ENCODE measurements at regions not wholly inside any gene's neighbourhood (a gene's known extent, or its start where the extent isn't known, plus 50 kb on each side); places are given as distances from the start of the nearest gene placed in this dataset.

- no peak overlapping the region for H3K4me3 ChIP-seq (ENCODE audit: low read length)
- H3K27ac ChIP-seq (ENCODE audit: low read depth, low read length), result no peak overlapping the region
- no peak overlapping the region for H3K9ac ChIP-seq (ENCODE audit: low read length)
- H3K27me3 ChIP-seq (ENCODE audit: control insufficient read depth, insufficient read depth, low read length), result no peaks in the 10 kb centered on the region
- no peaks in the 10 kb centered on the region for H3K4me1 ChIP-seq (ENCODE audit: control insufficient read depth, insufficient read depth, low read length)
- H3K36me3 ChIP-seq (ENCODE audit: control insufficient read depth, insufficient read depth, low read length), result no peaks in the 10 kb centered on the region
Observed at GRCh38 chr7:41633690-41634089, 69.2 kb downstream of the INHBA start.

GRCh38 chr7:41630741-41631140 is 72.1 kb downstream of the INHBA start:
- Histone ChIP-seq H3K27ac (ENCODE audit: low read depth, low read length) (no peak overlapping the region), H3K4me3 (ENCODE audit: low read length) (no peak overlapping the region), H3K4me1 (ENCODE audit: control insufficient read depth, insufficient read depth, low read length) (no peaks in the 10 kb centered on the region), H3K27me3 (ENCODE audit: control insufficient read depth, insufficient read depth, low read length) (no peaks in the 10 kb centered on the region), H3K9ac (ENCODE audit: low read length) (no peak overlapping the region), H3K36me3 (ENCODE audit: control insufficient read depth, insufficient read depth, low read length) (no peaks in the 10 kb centered on the region)

GRCh38 chr7:41629711-41630111 is 73.2 kb downstream of the INHBA start:
- Histone ChIP-seq H3K27ac (ENCODE audit: low read depth, low read length) (no peak overlapping the region), H3K4me3 (ENCODE audit: low read length) (no peak overlapping the region), H3K27me3 (ENCODE audit: control insufficient read depth, insufficient read depth, low read length) (no peaks in the 10 kb centered on the region), H3K4me1 (ENCODE audit: control insufficient read depth, insufficient read depth, low read length) (no peaks in the 10 kb centered on the region), H3K36me3 (ENCODE audit: control insufficient read depth, insufficient read depth, low read length) (no peaks in the 10 kb centered on the region), H3K9ac (ENCODE audit: low read length) (no peak overlapping the region)

GRCh38 chr7:41628901-41629300 is 74.0 kb downstream of the INHBA start:
- H3K9ac ChIP-seq (ENCODE audit: low read length), result no peak overlapping the region
- H3K4me1 ChIP-seq (ENCODE audit: control insufficient read depth, insufficient read depth, low read length), result no peaks in the 10 kb centered on the region
- H3K4me3 ChIP-seq (ENCODE audit: low read length), result no peak overlapping the region
- H3K36me3 ChIP-seq (ENCODE audit: control insufficient read depth, insufficient read depth, low read length), result no peaks in the 10 kb centered on the region
- no peaks in the 10 kb centered on the region for H3K27me3 ChIP-seq (ENCODE audit: control insufficient read depth, insufficient read depth, low read length)
- H3K27ac ChIP-seq (ENCODE audit: low read depth, low read length), result no peak overlapping the region

GRCh38 chr7:41627645-41628298 is 75.1 kb downstream of the INHBA start:
- Histone ChIP-seq H3K36me3 (ENCODE audit: control insufficient read depth, insufficient read depth, low read length) (no peaks in the 10 kb centered on the region), H3K27ac (ENCODE audit: low read depth, low read length) (no peak overlapping the region), H3K4me1 (ENCODE audit: control insufficient read depth, insufficient read depth, low read length) (no peaks in the 10 kb centered on the region), H3K4me3 (ENCODE audit: low read length) (no peak overlapping the region), H3K27me3 (ENCODE audit: control insufficient read depth, insufficient read depth, low read length) (no peaks in the 10 kb centered on the region), H3K9ac (ENCODE audit: low read length) (no peak overlapping the region)

GRCh38 chr7:41624818-41625217 is 78.1 kb downstream of the INHBA start:
- Histone ChIP-seq H3K27ac (ENCODE audit: low read depth, low read length) (no peak overlapping the region), H3K27me3 (ENCODE audit: control insufficient read depth, insufficient read depth, low read length) (no peaks in the 10 kb centered on the region), H3K9ac (ENCODE audit: low read length) (no peak overlapping the region), H3K4me1 (ENCODE audit: control insufficient read depth, insufficient read depth, low read length) (no peaks in the 10 kb centered on the region), H3K4me3 (ENCODE audit: low read length) (no peak overlapping the region), H3K36me3 (ENCODE audit: control insufficient read depth, insufficient read depth, low read length) (no peaks in the 10 kb centered on the region)

GRCh38 chr7:41621953-41622831 is 80.7 kb downstream of the INHBA start:
- Histone ChIP-seq H3K27ac (ENCODE audit: low read depth, low read length) (no peak overlapping the region), H3K4me1 (ENCODE audit: control insufficient read depth, insufficient read depth, low read length) (no peaks in the 10 kb centered on the region), H3K27me3 (ENCODE audit: control insufficient read depth, insufficient read depth, low read length) (no peaks in the 10 kb centered on the region), H3K36me3 (ENCODE audit: control insufficient read depth, insufficient read depth, low read length) (no peaks in the 10 kb centered on the region), H3K9ac (ENCODE audit: low read length) (no peak overlapping the region), H3K4me3 (ENCODE audit: low read length) (no peak overlapping the region)

- Histone ChIP-seq H3K27me3 (ENCODE audit: control insufficient read depth, insufficient read depth, low read length) (no peaks in the 10 kb centered on the region), H3K4me1 (ENCODE audit: control insufficient read depth, insufficient read depth, low read length) (no peaks in the 10 kb centered on the region), H3K4me3 (ENCODE audit: low read length) (no peak overlapping the region), H3K27ac (ENCODE audit: low read depth, low read length) (no peak overlapping the region), H3K36me3 (ENCODE audit: control insufficient read depth, insufficient read depth, low read length) (no peaks in the 10 kb centered on the region), H3K9ac (ENCODE audit: low read length) (no peak overlapping the region)
Observed at GRCh38 chr7:41617987-41618386, 84.9 kb downstream of the INHBA start.

GRCh38 chr7:41612798-41613197 is 90.1 kb downstream of the INHBA start:
- no peak overlapping the region for H3K4me3 ChIP-seq (ENCODE audit: low read length)
- H3K27ac ChIP-seq (ENCODE audit: low read depth, low read length), result no peak overlapping the region
- H3K36me3 ChIP-seq (ENCODE audit: control insufficient read depth, insufficient read depth, low read length), result no peaks in the 10 kb centered on the region
- no peaks in the 10 kb centered on the region for H3K27me3 ChIP-seq (ENCODE audit: control insufficient read depth, insufficient read depth, low read length)
- no peaks in the 10 kb centered on the region for H3K4me1 ChIP-seq (ENCODE audit: control insufficient read depth, insufficient read depth, low read length)
- no peak overlapping the region for H3K9ac ChIP-seq (ENCODE audit: low read length)

GRCh38 chr7:41612386-41612785 is 90.5 kb downstream of the INHBA start:
- H3K4me1 ChIP-seq (ENCODE audit: control insufficient read depth, insufficient read depth, low read length), result no peaks in the 10 kb centered on the region
- no peaks in the 10 kb centered on the region for H3K27me3 ChIP-seq (ENCODE audit: control insufficient read depth, insufficient read depth, low read length)
- H3K27ac ChIP-seq (ENCODE audit: low read depth, low read length), result no peak overlapping the region
- H3K36me3 ChIP-seq (ENCODE audit: control insufficient read depth, insufficient read depth, low read length), result no peaks in the 10 kb centered on the region
- H3K9ac ChIP-seq (ENCODE audit: low read length), result no peak overlapping the region
- H3K4me3 ChIP-seq (ENCODE audit: low read length), result no peak overlapping the region

GRCh38 chr7:41608447-41608846 is 94.4 kb downstream of the INHBA start:
- H3K36me3 ChIP-seq (ENCODE audit: control insufficient read depth, insufficient read depth, low read length), result no peaks in the 10 kb centered on the region
- H3K4me3 ChIP-seq (ENCODE audit: low read length), result no peak overlapping the region
- no peak overlapping the region for H3K9ac ChIP-seq (ENCODE audit: low read length)
- H3K27me3 ChIP-seq (ENCODE audit: control insufficient read depth, insufficient read depth, low read length), result no peaks in the 10 kb centered on the region
- H3K27ac ChIP-seq (ENCODE audit: low read depth, low read length), result no peak overlapping the region
- no peaks in the 10 kb centered on the region for H3K4me1 ChIP-seq (ENCODE audit: control insufficient read depth, insufficient read depth, low read length)

GRCh38 chr7:41603985-41604384 is 98.9 kb downstream of the INHBA start:
- H3K27me3 ChIP-seq (ENCODE audit: control insufficient read depth, insufficient read depth, low read length), result no peaks in the 10 kb centered on the region
- H3K4me1 ChIP-seq (ENCODE audit: control insufficient read depth, insufficient read depth, low read length), result no peaks in the 10 kb centered on the region
- no peaks in the 10 kb centered on the region for H3K36me3 ChIP-seq (ENCODE audit: control insufficient read depth, insufficient read depth, low read length)
- no peak overlapping the region for H3K4me3 ChIP-seq (ENCODE audit: low read length)
- no peak overlapping the region for H3K27ac ChIP-seq (ENCODE audit: low read depth, low read length)
- H3K9ac ChIP-seq (ENCODE audit: low read length), result no peak overlapping the region

- H3K4me1 ChIP-seq (ENCODE audit: control insufficient read depth, insufficient read depth, low read length), result no peaks in the 10 kb centered on the region
- H3K9ac ChIP-seq (ENCODE audit: low read length), result no peak overlapping the region
Observed at GRCh38 chr7:41599760-41600159, 103.1 kb downstream of the INHBA start.

More at GRCh38 chr7:41599760-41600159, 103.1 kb downstream of the INHBA start:
- Histone ChIP-seq H3K4me3 (ENCODE audit: low read length) (no peak overlapping the region), H3K27me3 (ENCODE audit: control insufficient read depth, insufficient read depth, low read length) (no peaks in the 10 kb centered on the region), H3K27ac (ENCODE audit: low read depth, low read length) (no peak overlapping the region), H3K36me3 (ENCODE audit: control insufficient read depth, insufficient read depth, low read length) (no peaks in the 10 kb centered on the region)

Measured in rectal smooth muscle tissue (tissue), 1 donor.